ENCODE measurements at regions not wholly inside any gene's neighbourhood (a gene's known extent, or its start where the extent isn't known, plus 50 kb on each side); places are given as distances from the start of the nearest gene placed in this dataset.

- TF ChIP-seq, protein P1, sequence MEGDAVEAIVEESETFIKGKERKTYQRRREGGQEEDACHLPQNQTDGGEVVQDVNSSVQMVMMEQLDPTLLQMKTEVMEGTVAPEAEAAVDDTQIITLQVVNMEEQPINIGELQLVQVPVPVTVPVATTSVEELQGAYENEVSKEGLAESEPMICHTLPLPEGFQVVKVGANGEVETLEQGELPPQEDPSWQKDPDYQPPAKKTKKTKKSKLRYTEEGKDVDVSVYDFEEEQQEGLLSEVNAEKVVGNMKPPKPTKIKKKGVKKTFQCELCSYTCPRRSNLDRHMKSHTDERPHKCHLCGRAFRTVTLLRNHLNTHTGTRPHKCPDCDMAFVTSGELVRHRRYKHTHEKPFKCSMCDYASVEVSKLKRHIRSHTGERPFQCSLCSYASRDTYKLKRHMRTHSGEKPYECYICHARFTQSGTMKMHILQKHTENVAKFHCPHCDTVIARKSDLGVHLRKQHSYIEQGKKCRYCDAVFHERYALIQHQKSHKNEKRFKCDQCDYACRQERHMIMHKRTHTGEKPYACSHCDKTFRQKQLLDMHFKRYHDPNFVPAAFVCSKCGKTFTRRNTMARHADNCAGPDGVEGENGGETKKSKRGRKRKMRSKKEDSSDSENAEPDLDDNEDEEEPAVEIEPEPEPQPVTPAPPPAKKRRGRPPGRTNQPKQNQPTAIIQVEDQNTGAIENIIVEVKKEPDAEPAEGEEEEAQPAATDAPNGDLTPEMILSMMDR (IDR thresholded peaks at IDR 0.05), result no peak
- TF ChIP-seq POLR2A (IDR thresholded peaks at IDR 0.05), result no peak
Observed at GRCh38 chr16:85563034-85563433, 50.1 kb upstream of the GSE1 start.

Data from thyroid gland (tissue), 4 donors.